ENCODE measurements at regions not wholly inside any gene's neighbourhood (a gene's known extent, or its start where the extent isn't known, plus 50 kb on each side); places are given as distances from the start of the nearest gene placed in this dataset.
"Not testable (repeated sequence)": the region's sequence is repeated elsewhere in the genome, so short reads cannot be mapped to it uniquely, and the experiment has no call there.

DNA sequence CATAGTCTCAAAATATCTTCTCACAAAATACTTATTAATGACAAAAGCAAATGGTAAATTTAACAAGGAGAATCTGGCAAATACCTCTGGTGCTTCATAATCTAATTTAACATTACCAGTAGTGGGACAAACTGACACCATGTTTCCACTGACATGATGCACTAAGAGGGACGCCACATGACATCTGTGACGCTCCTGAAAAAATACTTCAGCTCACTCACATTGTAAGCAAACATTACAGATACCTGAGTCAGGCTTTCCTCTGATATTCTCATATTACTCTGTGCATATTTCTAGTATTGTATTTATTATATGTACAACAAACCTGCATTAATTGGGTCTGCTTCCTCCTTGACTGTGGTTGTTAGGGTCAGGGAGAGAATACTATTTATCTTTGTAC, 56.7 kb upstream of the OSMR start:
- no peak for DNase-seq (ENCODE audit: low spot score)
- Mint-ChIP-seq H3K9me3 (ENCODE audit: unreplicated experiment) (no peaks in the 10 kb centered on the region), H3K27ac (ENCODE audit: unreplicated experiment) (no peak overlapping the region), H3K4me1 (ENCODE audit: unreplicated experiment) (no peaks in the 10 kb centered on the region), H3K27me3 (ENCODE audit: unreplicated experiment) (no peaks in the 10 kb centered on the region), H3K36me3 (ENCODE audit: low read depth, unreplicated experiment) (no peaks in the 10 kb centered on the region), H3K4me3 (ENCODE audit: unreplicated experiment) (no peak overlapping the region)
- TF ChIP-seq, protein P1, sequence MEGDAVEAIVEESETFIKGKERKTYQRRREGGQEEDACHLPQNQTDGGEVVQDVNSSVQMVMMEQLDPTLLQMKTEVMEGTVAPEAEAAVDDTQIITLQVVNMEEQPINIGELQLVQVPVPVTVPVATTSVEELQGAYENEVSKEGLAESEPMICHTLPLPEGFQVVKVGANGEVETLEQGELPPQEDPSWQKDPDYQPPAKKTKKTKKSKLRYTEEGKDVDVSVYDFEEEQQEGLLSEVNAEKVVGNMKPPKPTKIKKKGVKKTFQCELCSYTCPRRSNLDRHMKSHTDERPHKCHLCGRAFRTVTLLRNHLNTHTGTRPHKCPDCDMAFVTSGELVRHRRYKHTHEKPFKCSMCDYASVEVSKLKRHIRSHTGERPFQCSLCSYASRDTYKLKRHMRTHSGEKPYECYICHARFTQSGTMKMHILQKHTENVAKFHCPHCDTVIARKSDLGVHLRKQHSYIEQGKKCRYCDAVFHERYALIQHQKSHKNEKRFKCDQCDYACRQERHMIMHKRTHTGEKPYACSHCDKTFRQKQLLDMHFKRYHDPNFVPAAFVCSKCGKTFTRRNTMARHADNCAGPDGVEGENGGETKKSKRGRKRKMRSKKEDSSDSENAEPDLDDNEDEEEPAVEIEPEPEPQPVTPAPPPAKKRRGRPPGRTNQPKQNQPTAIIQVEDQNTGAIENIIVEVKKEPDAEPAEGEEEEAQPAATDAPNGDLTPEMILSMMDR (IDR thresholded peaks at IDR 0.05; ENCODE audit: unreplicated experiment) = no peak

- Mint-ChIP-seq H3K4me3 (ENCODE audit: unreplicated experiment) (no peak overlapping the region), H3K9me3 (ENCODE audit: unreplicated experiment) (no peaks in the 10 kb centered on the region), H3K36me3 (ENCODE audit: low read depth, unreplicated experiment) (no peaks in the 10 kb centered on the region), H3K27ac (ENCODE audit: unreplicated experiment) (no peak overlapping the region), H3K27me3 (ENCODE audit: unreplicated experiment) (no peaks in the 10 kb centered on the region), H3K4me1 (ENCODE audit: unreplicated experiment) (no peaks in the 10 kb centered on the region)
- TF ChIP-seq, protein P1 (IDR thresholded peaks at IDR 0.05; ENCODE audit: unreplicated experiment) = no peak
- no peak for DNase-seq (ENCODE audit: low spot score)
Measured at GRCh38 chr5:38789777-38790176, 56.0 kb upstream of the OSMR start.

GRCh38 chr5:38790268-38790667, 55.5 kb upstream of the OSMR start:
- H3K27me3 Mint-ChIP-seq (ENCODE audit: unreplicated experiment) = no peaks in the 10 kb centered on the region
- DNase-seq (ENCODE audit: low spot score) = no peak
- H3K4me3 Mint-ChIP-seq (ENCODE audit: unreplicated experiment) = no peak overlapping the region
- no peak overlapping the region for H3K27ac Mint-ChIP-seq (ENCODE audit: unreplicated experiment)
- TF ChIP-seq, protein P1 (IDR thresholded peaks at IDR 0.05; ENCODE audit: unreplicated experiment) = no peak
- H3K4me1 Mint-ChIP-seq (ENCODE audit: unreplicated experiment) = no peaks in the 10 kb centered on the region
- H3K36me3 Mint-ChIP-seq (ENCODE audit: low read depth, unreplicated experiment) = no peaks in the 10 kb centered on the region
- no peaks in the 10 kb centered on the region for H3K9me3 Mint-ChIP-seq (ENCODE audit: unreplicated experiment)

GRCh38 chr5:38790891-38791290, 54.9 kb upstream of the OSMR start:
- Mint-ChIP-seq H3K36me3 (ENCODE audit: low read depth, unreplicated experiment) (no peaks in the 10 kb centered on the region), H3K9me3 (ENCODE audit: unreplicated experiment) (no peaks in the 10 kb centered on the region), H3K27ac (ENCODE audit: unreplicated experiment) (no peak overlapping the region), H3K4me3 (ENCODE audit: unreplicated experiment) (no peak overlapping the region), H3K27me3 (ENCODE audit: unreplicated experiment) (no peaks in the 10 kb centered on the region), H3K4me1 (ENCODE audit: unreplicated experiment) (no peaks in the 10 kb centered on the region)
- TF ChIP-seq, protein P1 (IDR thresholded peaks at IDR 0.05; ENCODE audit: unreplicated experiment) = no peak
- no peak for DNase-seq (ENCODE audit: low spot score)

- no peaks in the 10 kb centered on the region for H3K27me3 Mint-ChIP-seq (ENCODE audit: unreplicated experiment)
- no peaks in the 10 kb centered on the region for H3K36me3 Mint-ChIP-seq (ENCODE audit: low read depth, unreplicated experiment)
- TF ChIP-seq, protein P1 (IDR thresholded peaks at IDR 0.05; ENCODE audit: unreplicated experiment) = no peak
Measured at GRCh38 chr5:38793099-38793498, 52.7 kb upstream of the OSMR start.

DNA sequence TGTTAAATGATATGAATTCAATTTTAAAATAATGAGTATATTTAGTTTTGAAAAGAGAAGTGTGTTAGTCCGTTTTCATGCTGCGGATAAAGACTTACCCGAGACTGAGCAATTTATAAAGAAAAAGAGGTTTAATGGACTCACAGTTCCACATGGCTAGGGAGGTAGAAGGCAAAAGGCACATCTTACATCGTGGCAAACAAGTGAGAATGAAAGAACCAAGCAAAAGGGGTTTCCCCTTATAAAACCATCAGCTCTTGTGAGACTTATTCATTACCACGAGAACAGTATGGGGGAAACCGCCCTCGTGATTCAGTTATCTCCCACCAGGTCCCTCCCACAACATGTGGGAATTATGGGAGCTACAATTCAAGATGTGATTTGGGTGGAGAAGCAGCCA, 51.8 kb upstream of the OSMR start:
- H3K4me1 Mint-ChIP-seq (ENCODE audit: unreplicated experiment); H3K27me3 Mint-ChIP-seq (ENCODE audit: unreplicated experiment); H3K36me3 Mint-ChIP-seq (ENCODE audit: low read depth, unreplicated experiment); H3K9me3 Mint-ChIP-seq (ENCODE audit: unreplicated experiment); H3K4me3 Mint-ChIP-seq (ENCODE audit: unreplicated experiment); H3K27ac Mint-ChIP-seq (ENCODE audit: unreplicated experiment); DNase-seq (ENCODE audit: low spot score): not testable (repeated sequence)

More at GRCh38 chr5:38793099-38793498, 52.7 kb upstream of the OSMR start:
- no peaks in the 10 kb centered on the region for H3K4me1 Mint-ChIP-seq (ENCODE audit: unreplicated experiment)
- no peak overlapping the region for H3K27ac Mint-ChIP-seq (ENCODE audit: unreplicated experiment)
- no peak for DNase-seq (ENCODE audit: low spot score)
- H3K4me3 Mint-ChIP-seq (ENCODE audit: unreplicated experiment) = no peak overlapping the region
- no peaks in the 10 kb centered on the region for H3K9me3 Mint-ChIP-seq (ENCODE audit: unreplicated experiment)

All from endothelial cell (in vitro differentiated cells).